ENCODE measurements at regions not wholly inside any gene's neighbourhood (a gene's known extent, or its start where the extent isn't known, plus 50 kb on each side); places are given as distances from the start of the nearest gene placed in this dataset.
"Not testable (repeated sequence)": the region's sequence is repeated elsewhere in the genome, so short reads cannot be mapped to it uniquely, and the experiment has no call there.

- DNase-seq (ENCODE audit: low read depth), result no peak
Observed at GRCh38 chr12:34301251-34302130, 279.2 kb downstream of the ALG10 start.

- DNase-seq (ENCODE audit: low read depth), result no peak
Observed at GRCh38 chr12:34302131-34302885, 280.0 kb downstream of the ALG10 start.

- DNase-seq (ENCODE audit: low read depth), result no peak
Observed at GRCh38 chr12:34303091-34303870, 281.0 kb downstream of the ALG10 start.

GRCh38 chr12:34304001-34304400, 281.7 kb downstream of the ALG10 start:
- DNase-seq (ENCODE audit: low read depth), result no peak

GRCh38 chr12:34304546-34304945, 282.2 kb downstream of the ALG10 start:
- no peak for DNase-seq (ENCODE audit: low read depth)

GRCh38 chr12:34305176-34305575, 282.9 kb downstream of the ALG10 start:
- DNase-seq (ENCODE audit: low read depth), result no peak

- no peak for DNase-seq (ENCODE audit: low read depth)
Observed at GRCh38 chr12:34306133-34306830, 284.0 kb downstream of the ALG10 start.

GRCh38 chr12:34309806-34310804, 287.8 kb downstream of the ALG10 start:
- not testable (repeated sequence) for DNase-seq (ENCODE audit: low read depth)

GRCh38 chr12:34311337-34311736, 289.0 kb downstream of the ALG10 start:
- no peak for DNase-seq (ENCODE audit: low read depth)

GRCh38 chr12:34327671-34328070, 305.4 kb downstream of the ALG10 start:
- DNase-seq (ENCODE audit: low read depth), result no peak

- DNase-seq (ENCODE audit: low read depth), result no peak
Observed at GRCh38 chr12:34333337-34333736, 311.0 kb downstream of the ALG10 start.

- no peak for DNase-seq (ENCODE audit: low read depth)
Observed at GRCh38 chr12:34334538-34334937, 312.2 kb downstream of the ALG10 start.

GRCh38 chr12:34334953-34335743, 312.9 kb downstream of the ALG10 start:
- no peak for DNase-seq (ENCODE audit: low read depth)

GRCh38 chr12:34335819-34336262, 313.5 kb downstream of the ALG10 start:
- DNase-seq (ENCODE audit: low read depth), result no peak

GRCh38 chr12:34336619-34337465, 314.5 kb downstream of the ALG10 start:
- no peak for DNase-seq (ENCODE audit: low read depth)

- no peak for DNase-seq (ENCODE audit: low read depth)
Observed at GRCh38 chr12:34338751-34339150, 316.5 kb downstream of the ALG10 start.

GRCh38 chr12:34339922-34340321, 317.6 kb downstream of the ALG10 start:
- DNase-seq (ENCODE audit: low read depth), result no peak
